HUES48 (cell line): ENCODE measurements at regions not wholly inside any gene's neighbourhood (a gene's known extent, or its start where the extent isn't known, plus 50 kb on each side); places are given as distances from the start of the nearest gene placed in this dataset.
"Not testable (repeated sequence)": the region's sequence is repeated elsewhere in the genome, so short reads cannot be mapped to it uniquely, and the experiment has no call there.

ENCODE experiments used
- H3K27ac ChIP-seq: one replicate; pipeline ENCODE4 v1.7.0; 2013; ENCODE audit warnings: low read depth, low read length, inconsistent platforms
- H3K27me3 ChIP-seq: 2 replicates; pipeline ENCODE4 v1.6.1; 2013; ENCODE audit warnings: mild to moderate bottlenecking, low read length; ENCODE audit not compliant: control insufficient read depth, insufficient read depth
- H3K36me3 ChIP-seq: 2 replicates; pipeline ENCODE4 v1.6.1; 2013; ENCODE audit warnings: low read length; ENCODE audit not compliant: control insufficient read depth, insufficient read depth
- H3K4me1 ChIP-seq: 2 replicates; pipeline ENCODE4 v1.6.1; 2013; ENCODE audit warnings: mild to moderate bottlenecking, low read length; ENCODE audit not compliant: control insufficient read depth, insufficient read depth
- H3K4me3 ChIP-seq: 2 replicates; pipeline ENCODE4 v1.5.1; 2013; ENCODE audit warnings: mild to moderate bottlenecking, low read depth, low read length
- H3K9ac ChIP-seq: 2 replicates; pipeline ENCODE4 v1.6.1; 2013; ENCODE audit warnings: mild to moderate bottlenecking, low read depth, low read length, moderate library complexity
- H3K9me3 ChIP-seq: 2 replicates; pipeline ENCODE4 v1.6.1; 2013; ENCODE audit warnings: low read length; ENCODE audit not compliant: control insufficient read depth, insufficient read depth

DNA sequence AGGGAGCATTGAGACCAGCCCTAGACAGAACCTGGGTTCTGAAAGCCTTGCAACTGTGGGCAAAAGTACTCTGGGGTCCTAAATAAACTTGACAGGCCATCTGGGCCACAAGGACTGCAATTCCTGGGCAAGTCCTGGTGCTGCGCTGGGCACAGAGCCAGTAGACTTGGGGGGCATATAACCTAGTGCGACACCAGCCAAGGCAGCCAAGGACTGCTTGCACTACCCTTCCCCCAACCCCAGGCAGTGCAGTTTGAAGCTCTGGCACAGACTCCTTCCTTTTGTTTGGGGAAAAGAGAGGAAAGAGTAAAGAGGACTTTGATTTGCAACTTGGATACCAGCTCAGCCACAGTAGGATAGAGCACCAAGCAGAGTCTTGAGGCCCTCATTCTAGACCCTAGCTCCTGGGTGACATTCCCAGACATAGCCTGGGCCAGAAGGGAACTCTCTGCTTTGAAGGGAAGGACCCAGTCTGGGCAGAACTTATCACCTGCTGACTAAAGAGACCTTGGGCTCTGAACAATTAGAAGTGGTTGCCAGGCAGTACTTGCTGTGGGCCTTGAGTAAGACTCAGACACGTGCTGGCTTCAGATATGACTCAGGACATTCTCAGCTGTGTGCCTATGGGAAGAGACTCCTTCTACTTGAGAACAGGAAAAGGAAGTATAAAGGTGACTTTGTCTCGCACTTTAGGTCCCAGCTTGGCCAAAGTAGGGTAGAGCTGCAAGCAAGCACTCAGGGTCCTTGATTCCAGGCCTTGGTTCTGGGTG is 522.8 kb downstream of the GLUD2 start:
- Histone ChIP-seq H3K27ac (no peak overlapping the region), H3K9ac (no peak overlapping the region), H3K36me3 (no peaks in the 10 kb centered on the region), H3K4me1 (no peaks in the 10 kb centered on the region), H3K9me3 (no peaks in the 10 kb centered on the region), H3K4me3 (no peak overlapping the region), H3K27me3 (peaks cover 3% of the 10 kb centered on the region)

DNA sequence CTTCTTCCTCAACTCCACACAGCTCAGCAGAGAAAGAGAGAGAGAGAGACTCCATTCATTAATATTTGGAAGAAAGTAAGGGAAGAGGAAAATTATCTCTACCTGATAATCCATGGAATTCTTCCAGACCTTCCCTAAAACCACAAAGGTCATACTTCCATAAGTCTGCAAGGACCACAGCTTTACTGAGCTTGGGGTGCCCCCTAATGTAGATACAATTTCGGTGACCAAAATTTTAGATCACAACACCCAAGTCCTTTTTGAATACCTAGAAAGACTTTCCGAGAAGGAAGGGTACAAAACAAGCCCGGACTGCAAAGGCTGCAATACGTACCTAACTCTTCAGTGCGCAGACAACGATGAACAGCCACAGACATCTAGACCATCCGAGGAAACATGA is 523.9 kb downstream of the GLUD2 start:
- no peaks in the 10 kb centered on the region for H3K4me1 ChIP-seq
- peaks cover 3% of the 10 kb centered on the region for H3K27me3 ChIP-seq
- no peak overlapping the region for H3K9ac ChIP-seq
- no peaks in the 10 kb centered on the region for H3K36me3 ChIP-seq
- H3K4me3 ChIP-seq, result no peak overlapping the region
- H3K27ac ChIP-seq, result no peak overlapping the region
- H3K9me3 ChIP-seq, result no peaks in the 10 kb centered on the region

DNA sequence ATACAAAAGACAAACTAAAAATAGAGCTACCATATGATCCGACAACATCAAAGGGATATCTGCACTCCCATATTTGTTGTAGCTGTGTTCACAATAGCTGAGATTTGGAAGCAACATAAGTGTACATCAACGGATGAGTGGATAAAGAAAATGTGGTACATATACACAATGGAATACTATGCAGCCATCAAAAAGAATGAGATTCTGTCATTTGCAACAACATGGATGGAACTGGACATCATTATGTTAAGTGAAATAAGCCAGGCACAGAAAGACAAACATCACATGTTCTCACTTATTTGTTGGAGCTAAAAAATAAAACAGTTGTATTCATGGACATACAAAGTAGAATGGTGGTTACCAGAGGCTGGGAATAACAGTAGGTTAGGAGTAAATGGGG is 527.0 kb downstream of the GLUD2 start:
- H3K27me3 ChIP-seq, result peaks cover 21% of the 10 kb centered on the region
- H3K4me3 ChIP-seq, H3K9ac ChIP-seq, H3K36me3 ChIP-seq, H3K9me3 ChIP-seq, H3K27ac ChIP-seq: not testable (repeated sequence)
- H3K4me1 ChIP-seq, result peaks cover 15% of the 10 kb centered on the region

DNA sequence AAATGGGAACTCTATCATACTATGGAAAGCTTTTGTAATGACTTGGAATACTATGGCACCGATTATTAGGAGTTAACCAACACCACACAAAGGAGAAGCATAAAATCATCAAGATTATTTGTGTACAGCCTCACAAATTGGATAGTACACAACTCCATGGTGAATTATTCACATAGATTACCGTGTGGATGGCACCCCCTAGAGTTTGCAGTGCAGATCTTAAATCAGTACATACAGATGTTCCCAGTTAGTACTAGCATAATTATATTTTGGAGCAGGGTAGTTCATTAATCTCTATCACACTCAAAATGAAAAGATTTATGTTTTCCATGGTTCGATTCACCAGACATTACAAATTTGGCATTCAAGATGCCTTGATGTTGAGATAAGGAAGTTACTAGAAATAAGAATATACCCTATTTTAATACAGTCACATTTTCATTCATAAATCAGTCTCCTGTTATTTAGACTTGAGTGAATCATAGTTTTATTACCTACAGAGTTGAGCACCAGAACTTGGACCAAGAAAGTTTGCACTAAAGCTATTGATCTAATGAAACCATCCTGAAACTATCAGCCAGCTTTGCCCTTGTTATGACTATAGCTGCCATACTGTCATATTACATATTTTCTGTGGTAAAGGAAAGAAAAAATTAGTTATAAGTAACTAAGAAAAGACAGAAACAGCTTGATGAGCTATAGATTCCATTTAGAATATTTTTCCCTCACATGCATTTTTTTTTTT is 531.8 kb downstream of the GLUD2 start:
- Histone ChIP-seq H3K4me3 (0 out of 2 replicates have a peak overlapping the region, but pooled peaks have one; percentile 19), H3K4me1 (peaks cover 27% of the 10 kb centered on the region), H3K27me3 (peaks cover 25% of the 10 kb centered on the region), H3K9ac (no peak overlapping the region), H3K36me3 (no peaks in the 10 kb centered on the region), H3K9me3 (no peaks in the 10 kb centered on the region), H3K27ac (no peak overlapping the region)

DNA sequence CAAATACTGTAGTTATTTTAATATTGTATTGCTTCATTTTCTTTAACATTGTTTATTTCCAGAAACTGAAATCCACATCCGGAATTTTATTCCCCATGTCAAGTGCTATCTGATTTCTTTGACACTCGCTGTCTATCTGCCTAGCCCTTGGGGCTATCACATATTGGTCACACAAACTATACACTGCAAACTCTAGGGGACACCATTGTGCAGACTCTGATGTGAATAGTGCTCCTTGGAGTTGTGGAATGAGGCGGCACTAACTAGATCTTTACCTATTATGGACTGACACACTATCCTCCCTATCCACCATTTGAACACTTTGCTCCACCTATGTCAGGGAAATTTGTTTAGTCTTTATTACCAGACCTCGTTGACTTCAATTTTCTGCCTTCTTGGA is 534.5 kb downstream of the GLUD2 start:
- Histone ChIP-seq H3K36me3 (no peaks in the 10 kb centered on the region), H3K4me1 (peaks cover 27% of the 10 kb centered on the region), H3K27ac (no peak overlapping the region), H3K9me3 (no peaks in the 10 kb centered on the region), H3K4me3 (no peak overlapping the region), H3K27me3 (peaks cover 25% of the 10 kb centered on the region), H3K9ac (no peak overlapping the region)

DNA sequence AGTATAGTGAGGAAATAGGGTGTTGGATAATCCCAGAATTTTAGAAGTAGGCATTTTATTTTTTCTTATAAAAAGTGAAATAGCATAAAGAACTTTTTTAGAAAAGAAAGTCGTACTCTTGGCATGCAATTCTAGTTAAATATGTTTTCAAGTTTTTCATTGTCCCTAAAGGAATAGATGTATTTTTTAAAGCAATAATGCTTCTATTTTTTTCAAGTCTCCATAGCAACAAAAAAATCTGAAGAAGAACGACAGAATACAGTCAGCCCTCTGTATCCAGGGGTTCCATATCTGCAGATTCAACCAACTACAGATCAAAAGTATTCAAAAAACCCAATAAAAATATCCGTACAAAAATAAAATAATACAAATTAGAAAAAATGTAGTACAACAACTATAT is 538.2 kb downstream of the GLUD2 start:
- no peak overlapping the region for H3K9ac ChIP-seq
- H3K9me3 ChIP-seq, result no peaks in the 10 kb centered on the region
- H3K36me3 ChIP-seq, result no peaks in the 10 kb centered on the region
- H3K4me3 ChIP-seq, result no peak overlapping the region
- H3K27ac ChIP-seq, result no peak overlapping the region
- H3K27me3 ChIP-seq, result no peaks in the 10 kb centered on the region; the same call in 1 of the 2 replicates
- H3K4me1 ChIP-seq, result no peaks in the 10 kb centered on the region

DNA sequence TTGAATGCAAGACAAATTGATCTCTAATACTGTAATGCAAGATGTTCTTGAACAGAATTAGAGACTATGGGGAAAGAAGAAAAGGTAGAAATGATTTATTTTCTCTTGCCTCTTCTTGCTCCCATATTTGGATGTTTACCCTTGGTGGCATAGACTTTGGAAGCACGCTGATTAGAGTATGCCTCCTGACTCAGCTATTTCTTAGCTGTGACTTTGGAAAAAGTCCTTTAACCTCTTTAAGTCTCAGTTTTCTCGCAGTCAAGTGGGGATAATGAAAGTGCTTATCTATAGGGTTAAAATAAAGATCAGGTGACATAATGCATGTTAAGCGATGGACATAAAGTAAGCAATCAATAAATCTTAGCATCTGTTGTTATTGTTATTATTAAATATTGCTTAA is 545.5 kb downstream of the GLUD2 start:
- Histone ChIP-seq H3K36me3 (no peaks in the 10 kb centered on the region), H3K4me1 (no peaks in the 10 kb centered on the region), H3K9ac (no peak overlapping the region), H3K27ac (no peak overlapping the region), H3K9me3 (no peaks in the 10 kb centered on the region), H3K4me3 (no peak overlapping the region), H3K27me3 (peaks cover 4% of the 10 kb centered on the region)

DNA sequence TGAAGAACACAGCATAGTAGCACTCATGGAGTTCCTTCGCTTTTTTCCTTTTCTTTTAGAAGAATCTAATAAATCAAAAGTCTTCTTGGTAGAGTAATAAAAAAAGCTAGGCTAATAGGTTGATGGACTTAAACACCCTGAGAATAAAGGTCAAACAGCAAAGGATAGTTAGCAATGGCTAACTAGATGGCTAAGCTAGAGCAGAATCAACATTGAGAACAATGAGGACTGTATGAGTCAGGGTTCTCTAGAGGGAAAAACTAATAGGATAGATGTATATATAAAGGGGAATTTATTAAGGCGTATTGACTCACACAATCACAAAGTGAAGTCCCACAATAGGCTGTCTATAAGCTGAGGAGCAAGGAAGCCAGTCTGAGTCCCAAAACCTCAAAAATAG is 550.9 kb downstream of the GLUD2 start:
- no peak overlapping the region for H3K9ac ChIP-seq
- no peaks in the 10 kb centered on the region for H3K9me3 ChIP-seq
- H3K36me3 ChIP-seq, result no peaks in the 10 kb centered on the region
- H3K27ac ChIP-seq, result no peak overlapping the region
- 0 out of 2 replicates have a peak, but pooled peaks cover 5% of the 10 kb centered on the region for H3K27me3 ChIP-seq
- no peak overlapping the region for H3K4me3 ChIP-seq
- H3K4me1 ChIP-seq, result no peaks in the 10 kb centered on the region

DNA sequence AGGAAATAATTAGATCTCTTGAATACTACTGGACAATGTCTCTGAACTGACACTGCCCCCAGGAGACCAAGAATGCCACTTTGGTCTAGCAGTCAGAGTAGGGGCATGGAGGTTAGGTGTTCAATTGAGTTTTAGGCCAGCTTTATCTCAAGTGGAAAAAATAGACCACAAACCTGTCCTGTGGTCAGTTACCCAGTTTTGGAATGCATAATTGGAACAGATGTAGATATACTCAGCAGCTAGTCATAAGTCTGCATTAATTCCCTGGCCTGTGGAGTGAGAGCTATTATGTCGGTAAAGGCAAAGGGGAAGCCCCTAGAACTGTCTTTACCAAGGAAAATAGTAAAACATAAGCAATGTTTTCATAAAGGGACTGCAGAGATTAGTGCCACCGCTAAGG is 587.7 kb downstream of the GLUD2 start:
- Histone ChIP-seq H3K9ac (no peak overlapping the region), H3K27me3 (no peaks in the 10 kb centered on the region), H3K9me3 (no peaks in the 10 kb centered on the region), H3K4me1 (peaks cover 16% of the 10 kb centered on the region), H3K36me3 (no peaks in the 10 kb centered on the region), H3K4me3 (no peak overlapping the region), H3K27ac (no peak overlapping the region)

DNA sequence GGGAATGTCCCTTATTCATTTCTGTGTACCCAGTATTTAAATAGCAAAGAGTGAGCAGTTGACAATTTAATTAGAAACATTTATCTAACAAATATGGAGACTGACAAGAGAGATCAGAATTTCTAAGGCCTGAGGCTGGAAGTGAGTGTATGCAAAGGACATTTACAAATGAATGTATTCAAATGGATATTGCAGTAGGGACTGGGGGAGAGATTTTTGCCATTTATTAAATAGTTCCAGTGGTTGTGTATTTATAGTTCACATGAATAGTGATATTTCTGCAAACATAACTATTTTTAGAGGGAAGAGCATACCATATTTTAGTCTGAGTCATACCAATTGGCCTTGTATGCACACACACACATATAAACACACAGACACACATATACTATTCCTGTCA is 592.4 kb downstream of the GLUD2 start:
- Histone ChIP-seq H3K4me3 (no peak overlapping the region), H3K9ac (no peak overlapping the region), H3K27ac (no peak overlapping the region), H3K27me3 (no peaks in the 10 kb centered on the region), H3K9me3 (no peaks in the 10 kb centered on the region), H3K4me1 (peaks cover 31% of the 10 kb centered on the region), H3K36me3 (no peaks in the 10 kb centered on the region)

DNA sequence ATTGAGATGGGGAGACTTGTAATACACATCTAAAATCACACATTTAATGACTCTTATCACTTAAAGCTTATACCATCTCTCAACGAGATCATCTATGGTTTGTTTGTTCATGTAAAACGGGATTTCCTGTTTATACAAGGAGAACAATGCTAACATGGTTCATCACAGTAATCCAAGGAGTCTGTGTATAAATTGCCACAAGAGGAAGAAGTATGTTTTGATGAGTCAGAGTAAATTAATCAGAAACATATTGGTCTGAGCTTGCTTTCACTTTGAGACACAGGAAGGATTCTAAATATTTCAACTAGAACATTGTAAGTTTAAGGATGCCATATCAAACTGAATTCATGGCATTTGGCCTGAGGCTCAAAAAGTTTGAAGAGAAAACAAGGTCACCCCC is 594.1 kb downstream of the GLUD2 start:
- Histone ChIP-seq H3K9ac (no peak overlapping the region), H3K9me3 (no peaks in the 10 kb centered on the region)

More for the DNA sequence above, 594.1 kb downstream of the GLUD2 start:
- Histone ChIP-seq H3K4me3 (no peak overlapping the region), H3K36me3 (no peaks in the 10 kb centered on the region), H3K4me1 (peaks cover 31% of the 10 kb centered on the region), H3K27me3 (no peaks in the 10 kb centered on the region), H3K27ac (no peak overlapping the region)
